GM19397 (cell line): ENCODE measurements at regions not wholly inside any gene's neighbourhood (a gene's known extent, or its start where the extent isn't known, plus 50 kb on each side); places are given as distances from the start of the nearest gene placed in this dataset.

ENCODE experiments used
- ATAC-seq: cut with Tn5 transposase; IDR thresholded peaks from one replicate; pipeline ENCODE4 v1.9.1; 2021; ENCODE audit warnings: mild to moderate bottlenecking, moderate library complexity; ENCODE audit not compliant: unreplicated experiment

DNA sequence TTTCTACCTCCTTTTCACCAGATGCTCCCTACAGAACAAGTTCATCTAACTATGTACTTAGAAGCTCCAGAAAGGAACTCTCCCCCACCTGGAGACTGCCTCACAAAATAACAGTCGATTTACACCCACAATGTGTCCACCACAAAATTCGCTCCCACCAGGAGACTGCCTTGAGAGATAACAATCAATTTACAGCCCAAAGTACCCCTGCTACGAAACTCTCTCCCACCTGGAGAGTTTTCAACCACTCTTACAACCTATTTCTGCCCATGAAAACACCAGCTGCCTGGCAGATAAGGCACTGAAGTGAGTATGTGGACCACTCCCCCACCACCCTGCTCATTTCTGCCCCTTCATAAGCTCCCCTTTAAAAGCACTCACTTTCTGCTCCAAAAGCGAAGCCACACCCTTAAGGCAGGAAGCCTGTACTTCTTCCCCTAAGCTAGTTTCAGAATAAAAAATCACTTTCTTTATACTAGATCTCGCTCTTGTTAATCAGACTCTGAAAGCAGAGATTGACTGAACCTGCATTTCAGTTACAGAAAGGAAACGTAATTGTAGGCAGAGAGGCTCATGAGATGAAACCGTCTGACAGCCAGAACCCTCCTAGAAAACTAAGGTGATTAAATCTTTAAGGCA, 94.4 kb upstream of the RBBP8 start:
- no peak for ATAC-seq

DNA sequence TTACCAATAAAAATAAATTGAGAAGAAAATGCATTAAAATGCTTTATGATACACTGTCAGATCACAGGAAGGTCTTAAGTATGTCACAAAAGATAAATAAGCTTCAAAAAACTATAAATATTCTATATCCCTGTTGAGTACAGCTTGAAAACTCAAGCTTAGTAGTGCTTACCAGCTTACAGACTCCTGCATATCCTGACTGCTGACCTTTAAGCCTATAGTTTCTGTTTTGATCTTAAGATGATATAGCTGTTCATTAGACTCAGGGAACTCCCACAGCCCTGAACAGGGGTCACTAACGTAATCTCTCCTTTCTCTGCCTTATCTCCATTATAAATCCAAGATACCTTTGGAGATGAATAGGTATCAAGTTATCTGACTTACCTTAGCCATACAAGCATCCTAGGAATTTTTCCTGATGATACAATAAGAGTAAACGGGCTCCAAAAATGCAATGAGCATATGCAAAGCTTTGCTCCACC, 93.7 kb upstream of the RBBP8 start:
- no peak for ATAC-seq

DNA sequence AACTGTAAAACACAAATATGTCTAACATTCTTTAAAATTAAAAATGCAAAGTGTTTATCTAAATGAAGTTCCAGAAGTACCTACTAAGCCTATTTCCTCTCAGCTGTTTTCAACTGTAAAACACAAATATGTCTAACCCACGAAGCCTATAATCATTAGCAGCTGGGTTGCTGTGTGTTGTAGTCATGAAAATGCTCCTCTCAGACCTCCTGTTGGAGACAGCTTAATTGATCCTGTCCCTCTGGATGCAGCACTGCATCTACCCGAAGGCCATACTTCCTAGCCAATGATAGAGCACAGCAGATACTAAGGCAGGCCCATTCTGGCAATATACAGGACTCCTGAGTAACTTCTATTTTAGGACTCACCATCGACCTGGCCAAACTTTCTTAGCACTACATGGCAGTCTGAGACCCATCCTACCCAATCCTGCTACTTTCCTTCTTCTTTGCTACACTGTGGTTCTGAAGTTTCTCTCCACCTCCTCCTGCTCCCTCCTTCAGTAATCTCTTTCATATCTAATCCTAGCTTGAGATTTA, 92.5 kb upstream of the RBBP8 start:
- no peak for ATAC-seq

DNA sequence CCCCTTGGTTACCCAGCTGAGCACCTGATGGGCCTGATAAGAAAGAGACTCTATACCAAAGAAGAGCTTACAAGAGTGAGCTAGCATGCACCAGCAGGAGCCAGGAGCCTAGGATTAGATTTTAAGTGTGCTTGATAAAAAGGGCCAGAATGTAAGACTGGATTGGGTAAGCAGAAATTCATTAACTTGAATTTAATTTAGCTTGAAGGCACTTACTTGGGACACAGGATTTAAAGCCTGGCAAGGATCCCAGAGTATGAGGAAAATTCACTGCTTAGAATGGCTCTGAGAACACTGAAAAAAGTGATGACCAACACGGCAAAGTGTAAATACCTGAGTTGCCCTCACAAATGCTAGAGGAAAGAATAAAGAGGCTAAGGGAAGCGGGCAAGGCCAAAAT, 91.3 kb upstream of the RBBP8 start:
- no peak for ATAC-seq

DNA sequence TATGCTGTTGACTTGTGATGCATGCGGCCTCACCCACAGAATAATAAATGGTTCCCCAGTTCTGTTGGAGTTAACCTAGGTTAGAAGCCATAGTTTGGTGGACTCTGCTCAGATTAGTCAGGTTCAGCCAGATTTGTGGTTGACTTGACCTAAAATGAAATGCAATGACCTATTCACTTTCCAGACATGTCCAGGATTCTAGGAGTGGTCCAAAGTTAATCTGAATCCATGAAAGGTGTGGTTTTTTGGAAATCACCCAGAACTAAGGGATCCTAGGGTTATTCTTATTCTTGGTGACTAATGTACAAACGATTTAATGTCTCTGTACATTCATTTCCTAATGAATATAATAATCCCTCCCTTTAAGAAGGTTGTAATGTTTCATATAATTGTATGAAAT, 88.9 kb upstream of the RBBP8 start:
- ATAC-seq, result no peak

DNA sequence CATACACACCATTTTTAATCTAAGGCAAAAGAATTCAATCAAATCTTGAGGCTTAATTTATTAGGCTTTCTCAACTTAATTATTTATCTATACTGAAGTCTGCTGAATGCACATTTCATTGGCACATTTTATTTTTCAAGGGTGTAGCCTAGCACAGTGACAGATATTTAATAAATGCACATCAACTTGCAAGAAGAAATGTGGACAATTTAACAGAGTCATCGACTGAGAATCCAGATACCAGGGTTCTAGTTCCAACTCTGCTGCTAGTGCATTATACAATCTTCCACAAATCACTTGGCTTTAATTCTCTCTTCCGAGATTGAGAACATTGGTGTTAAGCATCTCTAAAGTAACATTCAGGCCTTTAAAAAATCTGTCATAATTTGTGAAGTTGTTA, 88.5 kb upstream of the RBBP8 start:
- no peak for ATAC-seq

DNA sequence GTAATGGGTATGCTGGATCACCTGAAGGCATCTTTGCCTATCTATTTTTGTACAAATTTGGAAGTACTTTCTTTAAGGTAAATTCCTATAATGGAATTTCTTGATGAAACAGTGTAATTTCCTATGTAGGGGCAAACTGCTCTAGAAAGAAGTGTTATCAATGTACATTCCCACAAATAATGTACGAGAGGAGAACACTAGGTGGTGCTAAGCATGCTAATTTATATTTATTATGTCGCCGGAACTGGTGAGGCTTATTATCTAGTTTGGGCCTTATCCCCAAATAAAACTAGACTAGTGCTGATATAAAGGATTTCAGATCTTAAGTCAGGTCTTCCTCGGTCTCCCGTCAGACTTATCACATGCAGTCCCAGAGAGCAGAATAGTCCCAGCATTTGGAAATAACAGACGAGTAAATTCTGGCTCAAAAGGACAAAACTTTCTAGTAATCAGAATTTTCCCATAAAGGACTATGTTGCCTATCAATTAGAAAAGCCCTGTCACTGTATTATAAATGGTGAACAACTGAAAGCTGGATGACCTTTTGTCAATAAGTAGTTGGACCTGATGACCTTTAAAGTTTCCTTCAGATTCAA, 86.9 kb upstream of the RBBP8 start:
- no peak for ATAC-seq

DNA sequence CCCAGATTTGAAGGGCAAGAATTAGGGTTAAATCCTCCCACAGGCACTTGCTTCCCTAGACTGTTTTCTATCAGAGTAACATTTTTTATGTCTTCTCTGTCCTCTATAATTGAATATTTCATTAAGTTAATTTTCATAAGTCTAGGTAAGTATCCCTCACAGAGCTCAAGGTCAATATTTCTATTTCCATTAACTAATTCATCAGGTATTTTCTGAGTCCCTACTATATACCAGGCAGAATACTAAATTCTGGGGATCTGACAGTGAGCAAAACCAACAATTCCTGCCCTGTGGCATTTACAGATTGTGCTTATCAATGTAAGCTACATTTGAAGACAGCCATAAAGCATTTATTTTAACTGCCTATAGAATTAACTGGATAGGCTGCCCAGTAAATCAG, 86.4 kb upstream of the RBBP8 start:
- ATAC-seq, result no peak

DNA sequence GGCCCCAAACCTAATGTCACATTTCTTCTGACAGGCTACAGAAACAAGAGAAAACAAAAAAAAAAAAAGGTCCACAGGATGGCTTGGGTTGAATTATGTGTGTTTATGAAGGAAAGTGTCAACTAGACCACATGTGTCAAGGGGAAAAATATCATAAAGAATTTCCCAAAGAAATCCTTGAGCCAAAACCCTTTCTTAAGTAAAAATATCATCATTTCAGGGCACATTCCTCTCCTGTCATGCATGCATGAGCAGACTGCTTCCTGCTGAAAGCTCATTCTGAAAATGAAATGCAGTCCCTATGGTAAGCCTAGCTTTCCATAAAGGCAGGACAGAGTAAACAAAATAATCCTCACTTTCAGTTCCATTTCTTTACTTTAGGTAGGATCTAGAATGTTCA, 85.7 kb upstream of the RBBP8 start:
- no peak for ATAC-seq

DNA sequence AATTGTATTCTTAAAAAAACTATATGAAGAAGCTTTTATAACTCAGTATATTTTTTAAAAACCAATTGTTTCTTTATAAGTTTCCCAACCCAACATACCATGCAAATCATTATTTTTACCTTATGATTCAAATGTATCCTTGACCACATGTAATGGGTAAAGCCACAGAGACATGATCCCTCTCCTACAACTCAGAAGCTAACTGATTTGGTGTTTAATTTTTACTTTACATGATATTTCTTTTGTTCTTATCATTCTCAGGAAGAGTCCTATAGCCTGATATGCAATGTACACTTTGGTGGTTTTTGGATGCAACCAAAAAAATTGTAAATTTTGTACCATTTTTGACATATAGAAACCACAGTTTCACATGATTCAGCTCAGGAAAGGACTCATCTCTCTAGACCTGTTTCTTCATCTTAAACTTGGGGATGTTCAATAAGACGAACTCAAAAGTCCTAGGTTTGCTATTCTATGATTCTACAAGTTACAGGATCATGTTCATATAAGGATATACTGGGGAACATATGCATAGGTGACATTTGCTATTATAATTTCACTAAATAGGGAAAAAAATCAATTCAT, 85.2 kb upstream of the RBBP8 start:
- ATAC-seq, result no peak

DNA sequence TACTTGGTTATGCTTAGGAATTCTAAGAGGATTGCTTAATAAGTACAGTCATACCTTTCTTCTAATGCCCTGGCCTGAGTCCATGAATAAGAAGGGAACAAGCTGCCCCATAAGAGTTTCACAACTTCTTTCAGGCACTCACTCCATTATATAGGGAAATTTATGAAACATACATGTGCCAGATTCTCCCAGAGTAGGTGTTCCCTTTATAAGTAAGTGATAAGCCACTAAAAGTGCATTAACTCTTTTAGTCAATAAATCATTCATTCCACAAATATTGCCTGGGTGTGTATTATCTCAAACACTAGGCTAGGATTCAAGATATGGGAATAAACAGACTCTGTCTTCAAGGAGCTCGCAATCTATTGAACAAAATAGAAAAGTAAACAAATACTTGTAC, 84.5 kb upstream of the RBBP8 start:
- no peak for ATAC-seq

DNA sequence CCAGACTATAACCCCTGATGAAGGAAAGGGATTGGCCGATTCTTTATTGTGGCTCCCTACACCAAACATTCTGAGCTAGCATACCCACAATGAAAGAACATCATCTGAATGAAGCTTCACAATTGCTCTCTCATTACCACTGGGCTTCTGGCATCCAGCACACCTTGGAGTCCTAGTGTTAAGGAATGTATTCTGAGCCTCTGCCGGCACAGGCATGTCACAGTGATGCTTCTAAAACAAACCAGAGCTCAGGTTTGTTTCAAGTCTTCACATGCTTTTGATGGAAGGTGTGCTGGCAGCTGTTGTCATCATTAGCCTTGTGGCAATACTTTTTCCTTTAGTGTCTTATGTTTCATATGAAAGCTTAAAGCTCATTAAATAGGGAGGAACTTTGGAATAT, 76.3 kb upstream of the RBBP8 start:
- no peak for ATAC-seq

DNA sequence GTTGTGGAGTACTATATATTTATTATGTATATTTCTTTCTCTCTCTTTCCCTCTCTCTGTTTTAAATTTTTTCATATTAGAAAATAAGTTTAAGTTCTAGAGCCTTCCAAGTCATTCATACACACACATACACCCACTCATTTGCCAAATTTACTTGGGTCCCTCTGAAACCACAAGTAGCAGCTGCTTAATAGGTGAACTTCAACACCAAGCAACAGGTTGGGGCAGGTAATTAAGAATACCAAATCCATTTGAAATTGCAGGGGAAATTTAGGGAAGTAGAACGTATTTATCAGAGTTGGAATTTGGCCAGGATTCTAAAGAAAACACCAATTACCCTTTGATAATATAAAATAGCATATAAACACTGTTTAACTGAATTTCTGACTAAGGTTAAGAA, 75.0 kb upstream of the RBBP8 start:
- no peak for ATAC-seq

DNA sequence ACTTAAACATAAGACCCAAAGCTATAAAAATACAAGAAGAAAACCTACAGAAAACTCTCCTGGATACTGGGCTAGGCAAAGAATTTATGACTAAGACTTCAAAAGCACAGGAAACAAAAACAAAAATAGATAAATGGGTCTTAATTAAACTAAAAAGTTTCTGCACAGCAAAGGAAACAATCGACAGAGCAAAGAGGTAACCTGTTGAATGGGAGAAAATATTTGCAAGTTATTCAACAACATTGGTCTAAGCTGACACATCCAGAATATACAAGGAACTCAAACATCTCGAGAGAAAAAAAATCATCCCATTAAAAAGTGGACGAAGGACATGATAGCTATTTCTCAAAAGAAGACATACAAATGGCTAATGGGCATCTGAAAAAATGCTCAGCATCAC, 72.3 kb upstream of the RBBP8 start:
- ATAC-seq, result no peak

DNA sequence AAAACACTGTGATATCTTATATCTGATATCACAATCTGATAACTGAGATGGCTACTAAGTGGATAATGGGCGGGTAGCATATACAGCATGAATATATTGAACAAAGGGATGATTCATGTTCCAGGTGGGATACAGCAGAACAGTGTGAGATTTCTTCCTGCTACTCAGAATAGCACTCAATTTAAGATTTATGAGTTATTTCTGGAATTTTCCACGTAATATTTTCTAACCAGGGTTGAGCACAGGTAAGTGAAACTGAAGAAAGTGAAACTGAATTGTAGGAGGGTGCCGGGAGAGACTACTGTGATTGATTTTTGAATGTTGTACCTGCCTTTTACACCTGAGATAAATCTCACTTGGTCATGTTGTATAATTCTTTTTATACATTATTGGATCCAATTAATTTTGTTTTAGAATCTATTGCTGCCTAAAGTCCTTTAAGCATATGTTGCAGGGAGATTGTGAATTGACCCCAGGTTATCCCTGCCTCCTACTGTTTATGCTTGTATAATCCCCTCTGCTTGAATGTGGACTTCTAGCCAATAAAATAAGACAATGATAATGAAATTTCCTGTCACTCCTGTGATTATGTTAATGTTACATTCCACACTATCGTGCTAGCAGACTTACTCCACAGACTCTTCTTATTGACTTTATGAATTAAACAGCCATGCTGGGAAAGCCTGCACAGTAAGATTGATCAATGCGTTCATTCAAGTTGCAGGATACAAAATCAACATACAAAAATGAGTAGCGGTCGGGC, 67.6 kb upstream of the RBBP8 start:
- no peak for ATAC-seq

DNA sequence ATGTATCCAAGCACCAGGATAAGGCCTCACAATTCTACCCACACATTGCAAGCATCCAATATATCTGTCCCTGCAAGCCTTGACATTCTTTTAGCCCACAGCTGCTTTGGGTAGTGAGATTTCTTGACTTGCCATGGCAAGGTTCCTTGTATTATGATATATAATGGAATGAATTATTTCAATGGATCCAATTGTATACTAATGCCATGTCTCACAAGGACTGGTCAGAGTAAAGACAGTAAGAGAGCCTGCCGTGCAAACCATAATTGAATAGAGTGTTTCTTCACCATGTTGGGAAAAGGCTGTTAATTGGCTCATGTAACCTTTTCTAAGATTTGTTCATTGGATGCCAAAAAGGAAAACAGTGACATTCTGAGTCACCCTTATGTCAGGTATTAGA, 64.3 kb upstream of the RBBP8 start:
- ATAC-seq, result no peak

DNA sequence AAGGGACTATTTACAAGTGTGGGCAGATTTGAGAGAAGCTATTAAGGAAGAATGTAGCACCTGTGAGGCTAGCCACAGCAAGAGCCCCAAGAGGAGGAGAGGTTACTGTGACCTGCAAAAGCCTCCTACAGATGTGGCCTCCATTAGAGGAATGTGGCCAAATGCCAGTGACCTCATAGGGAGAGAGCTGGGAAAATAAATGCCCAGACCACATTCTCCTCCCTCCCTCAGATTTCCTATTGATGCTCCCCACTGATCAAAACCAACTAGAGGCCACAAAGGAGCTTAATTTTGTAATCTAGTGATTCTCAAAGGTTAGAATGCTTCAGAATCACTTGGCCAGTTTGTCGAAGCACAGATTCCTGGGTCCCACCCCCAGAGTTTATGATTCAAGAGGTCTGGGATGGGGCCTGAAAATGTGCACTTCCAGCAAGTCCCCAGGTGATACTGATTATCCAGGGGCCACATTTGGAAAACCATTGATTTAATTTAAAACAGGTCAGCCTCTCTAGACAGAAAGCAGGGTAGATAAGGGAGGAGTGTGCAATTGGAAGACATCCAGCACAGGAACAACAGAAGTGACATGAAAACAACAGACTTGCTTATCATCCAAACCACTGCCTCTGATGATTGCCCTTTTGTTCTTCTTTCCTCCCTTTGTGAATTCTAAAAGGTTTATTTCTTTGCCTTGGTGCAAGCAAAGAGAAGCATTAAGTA, 61.2 kb upstream of the RBBP8 start:
- ATAC-seq, result no peak

DNA sequence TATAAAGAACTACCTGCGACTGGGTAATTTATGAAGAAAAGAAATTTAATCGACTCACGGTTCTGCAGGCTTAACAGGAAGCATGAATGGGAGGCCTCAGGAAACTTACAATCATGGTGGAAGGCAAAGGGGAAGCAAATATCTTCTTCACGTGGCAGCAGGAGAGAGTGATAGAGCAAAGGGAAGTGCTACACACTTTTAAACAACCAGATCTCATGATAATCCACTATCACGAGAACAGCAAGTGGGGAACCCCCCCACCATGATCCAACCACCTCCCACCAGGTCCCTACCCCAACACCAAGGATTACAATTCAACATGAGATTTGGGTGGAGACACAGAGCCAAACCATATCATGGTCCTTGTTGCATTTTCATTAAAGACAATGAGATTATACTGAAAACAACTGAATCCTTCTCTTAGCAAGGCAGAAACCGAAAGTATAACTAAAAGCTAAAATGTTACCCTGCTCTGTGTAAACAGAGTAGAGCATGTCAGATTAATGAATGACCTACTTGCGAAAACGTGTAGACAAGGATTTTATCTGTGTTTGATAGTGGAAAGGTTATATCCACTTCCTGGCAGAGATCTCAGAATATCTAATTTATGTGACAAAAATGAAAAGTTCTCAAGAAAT, 60.1 kb upstream of the RBBP8 start:
- ATAC-seq, result peak; percentile 71

DNA sequence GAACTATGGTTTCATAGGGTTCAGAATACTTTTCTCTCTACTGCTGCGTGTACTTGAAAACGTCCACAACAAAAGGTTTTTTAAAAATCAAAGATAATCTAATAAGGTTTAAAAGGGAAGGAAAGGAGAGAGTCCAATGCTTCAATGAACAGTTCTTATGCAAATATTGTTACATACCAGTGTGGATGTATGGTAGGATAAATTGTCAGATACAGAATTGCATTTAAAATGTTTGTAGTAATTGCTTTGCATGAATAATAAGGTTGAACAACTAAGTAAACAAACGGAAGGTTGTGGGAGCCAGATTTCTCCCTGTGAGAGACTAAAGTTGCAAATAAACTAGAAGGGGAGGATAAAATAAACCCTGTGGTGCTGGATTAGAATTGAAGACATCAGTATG, 53.8 kb upstream of the RBBP8 start:
- no peak for ATAC-seq

DNA sequence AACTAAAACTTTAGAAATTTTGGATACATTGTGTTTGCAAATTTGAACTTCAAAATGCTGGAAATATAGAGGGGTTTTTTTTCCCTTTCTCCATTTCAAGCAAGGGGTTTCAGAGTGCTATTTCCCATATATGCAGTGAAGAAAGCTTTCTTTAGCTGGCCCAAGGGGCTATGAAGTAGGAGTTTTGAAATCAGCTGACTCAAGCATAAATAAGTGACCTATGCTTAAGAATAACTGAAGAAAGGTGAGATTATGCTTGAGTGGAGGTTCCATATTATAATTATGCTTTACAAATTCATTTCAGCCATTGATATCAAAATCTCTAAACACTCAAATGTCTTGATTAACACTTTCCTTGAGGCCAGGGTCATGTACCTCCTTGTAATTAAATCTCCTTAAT, 51.0 kb upstream of the RBBP8 start:
- no peak for ATAC-seq

DNA sequence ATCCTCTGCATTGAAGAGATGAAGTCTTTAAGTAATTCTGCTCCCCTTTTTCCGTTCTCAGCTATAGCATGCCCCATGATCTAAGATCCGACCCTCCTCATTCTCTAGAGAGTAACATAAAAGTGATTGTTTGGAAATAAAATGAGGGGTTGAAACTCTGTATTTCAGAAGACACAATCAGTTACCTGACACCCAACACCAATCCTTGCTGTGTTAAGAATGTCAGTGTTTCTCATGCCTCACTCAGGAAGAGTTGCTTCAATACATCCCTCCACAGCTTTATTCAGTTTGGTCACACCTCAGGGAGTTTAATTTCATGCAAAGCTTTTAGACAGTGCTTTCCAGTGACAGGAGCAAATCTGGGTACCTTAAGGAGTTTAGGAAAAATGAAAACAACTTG, 49.9 kb upstream of the RBBP8 start:
- ATAC-seq, result no peak
